ENCODE measurements at regions not wholly inside any gene's neighbourhood (a gene's known extent, or its start where the extent isn't known, plus 50 kb on each side); places are given as distances from the start of the nearest gene placed in this dataset.

GRCh38 chr6:99148761-99149160 is 200.7 kb downstream of the FAXC start (continued):
- TF ChIP-seq CHD2 (IDR thresholded peaks at IDR 0.05; ENCODE audit: low read length, partially characterized antibody) (no peak), MEF2A (IDR thresholded peaks at IDR 0.05; ENCODE audit: borderline replicate concordance, low read depth) (no peak), PBX3 (IDR thresholded peaks at IDR 0.05) (no peak), POLR2AphosphoS5 (IDR thresholded peaks at IDR 0.05; ENCODE audit: low read depth, low read length) (no peak), ELF1 (IDR thresholded peaks at IDR 0.05) (no peak), GATA2 (CRISPR knock-in tag; IDR thresholded peaks at IDR 0.05) (no peak)
- TF ChIP-seq, protein P1, sequence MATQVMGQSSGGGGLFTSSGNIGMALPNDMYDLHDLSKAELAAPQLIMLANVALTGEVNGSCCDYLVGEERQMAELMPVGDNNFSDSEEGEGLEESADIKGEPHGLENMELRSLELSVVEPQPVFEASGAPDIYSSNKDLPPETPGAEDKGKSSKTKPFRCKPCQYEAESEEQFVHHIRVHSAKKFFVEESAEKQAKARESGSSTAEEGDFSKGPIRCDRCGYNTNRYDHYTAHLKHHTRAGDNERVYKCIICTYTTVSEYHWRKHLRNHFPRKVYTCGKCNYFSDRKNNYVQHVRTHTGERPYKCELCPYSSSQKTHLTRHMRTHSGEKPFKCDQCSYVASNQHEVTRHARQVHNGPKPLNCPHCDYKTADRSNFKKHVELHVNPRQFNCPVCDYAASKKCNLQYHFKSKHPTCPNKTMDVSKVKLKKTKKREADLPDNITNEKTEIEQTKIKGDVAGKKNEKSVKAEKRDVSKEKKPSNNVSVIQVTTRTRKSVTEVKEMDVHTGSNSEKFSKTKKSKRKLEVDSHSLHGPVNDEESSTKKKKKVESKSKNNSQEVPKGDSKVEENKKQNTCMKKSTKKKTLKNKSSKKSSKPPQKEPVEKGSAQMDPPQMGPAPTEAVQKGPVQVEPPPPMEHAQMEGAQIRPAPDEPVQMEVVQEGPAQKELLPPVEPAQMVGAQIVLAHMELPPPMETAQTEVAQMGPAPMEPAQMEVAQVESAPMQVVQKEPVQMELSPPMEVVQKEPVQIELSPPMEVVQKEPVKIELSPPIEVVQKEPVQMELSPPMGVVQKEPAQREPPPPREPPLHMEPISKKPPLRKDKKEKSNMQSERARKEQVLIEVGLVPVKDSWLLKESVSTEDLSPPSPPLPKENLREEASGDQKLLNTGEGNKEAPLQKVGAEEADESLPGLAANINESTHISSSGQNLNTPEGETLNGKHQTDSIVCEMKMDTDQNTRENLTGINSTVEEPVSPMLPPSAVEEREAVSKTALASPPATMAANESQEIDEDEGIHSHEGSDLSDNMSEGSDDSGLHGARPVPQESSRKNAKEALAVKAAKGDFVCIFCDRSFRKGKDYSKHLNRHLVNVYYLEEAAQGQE (IDR thresholded peaks at IDR 0.05; ENCODE audit: low read depth, low read length): no peak
- TF ChIP-seq, protein P2, sequence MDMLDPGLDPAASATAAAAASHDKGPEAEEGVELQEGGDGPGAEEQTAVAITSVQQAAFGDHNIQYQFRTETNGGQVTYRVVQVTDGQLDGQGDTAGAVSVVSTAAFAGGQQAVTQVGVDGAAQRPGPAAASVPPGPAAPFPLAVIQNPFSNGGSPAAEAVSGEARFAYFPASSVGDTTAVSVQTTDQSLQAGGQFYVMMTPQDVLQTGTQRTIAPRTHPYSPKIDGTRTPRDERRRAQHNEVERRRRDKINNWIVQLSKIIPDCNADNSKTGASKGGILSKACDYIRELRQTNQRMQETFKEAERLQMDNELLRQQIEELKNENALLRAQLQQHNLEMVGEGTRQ (IDR thresholded peaks at IDR 0.05; ENCODE audit: borderline replicate concordance, low read depth, low read length): no peak
- TF ChIP-seq, protein P3, sequence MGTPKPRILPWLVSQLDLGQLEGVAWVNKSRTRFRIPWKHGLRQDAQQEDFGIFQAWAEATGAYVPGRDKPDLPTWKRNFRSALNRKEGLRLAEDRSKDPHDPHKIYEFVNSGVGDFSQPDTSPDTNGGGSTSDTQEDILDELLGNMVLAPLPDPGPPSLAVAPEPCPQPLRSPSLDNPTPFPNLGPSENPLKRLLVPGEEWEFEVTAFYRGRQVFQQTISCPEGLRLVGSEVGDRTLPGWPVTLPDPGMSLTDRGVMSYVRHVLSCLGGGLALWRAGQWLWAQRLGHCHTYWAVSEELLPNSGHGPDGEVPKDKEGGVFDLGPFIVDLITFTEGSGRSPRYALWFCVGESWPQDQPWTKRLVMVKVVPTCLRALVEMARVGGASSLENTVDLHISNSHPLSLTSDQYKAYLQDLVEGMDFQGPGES (IDR thresholded peaks at IDR 0.05; ENCODE audit: low read depth, low read length): no peak

DNA sequence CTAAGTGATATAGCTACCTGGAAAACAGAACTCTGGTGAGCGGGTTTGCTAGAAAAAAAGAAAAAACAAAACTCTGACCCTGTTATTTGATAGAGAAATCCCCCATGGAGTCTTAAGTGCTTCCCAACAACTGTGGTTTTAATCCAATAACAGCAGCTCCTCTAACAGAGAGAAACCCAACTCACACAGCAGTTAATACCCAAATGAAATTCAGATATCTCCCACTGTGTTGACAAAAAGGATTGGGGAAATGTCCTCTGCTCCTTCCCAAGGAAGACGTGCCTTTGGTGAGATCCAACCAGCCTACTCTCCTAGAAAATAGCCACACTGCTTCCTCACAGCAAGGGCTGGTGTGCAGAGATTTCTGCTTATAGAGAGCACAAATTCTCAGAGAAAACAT is 200.4 kb upstream of the FBXL4 start:
- Histone ChIP-seq H3K27ac (ENCODE audit: low read depth in 2 of 2, low read length in 1 of 2) (no peak overlapping the region), H3K9me3 (no peaks in the 10 kb centered on the region), H3K4me1 (ENCODE audit: control insufficient read depth in 1 of 2, insufficient read depth in 2 of 2, low read depth in 1 of 2, low read length in 1 of 2) (no peaks in the 10 kb centered on the region; a peak in 1 of 4 replicates), H3F3A (replicated peaks; ENCODE audit: insufficient read depth) (no peaks in the 10 kb centered on the region), H3K79me2 (ENCODE audit: insufficient read depth) (no peaks in the 10 kb centered on the region), H3K4me3 (ENCODE audit: low read depth in 2 of 2, low read length in 1 of 2) (no peak overlapping the region), H3K9me2 (no peaks in the 10 kb centered on the region), H3K27me3 (ENCODE audit: insufficient read depth) (no peaks in the 10 kb centered on the region), H3K9ac (no peak overlapping the region), H4K20me1 (ENCODE audit: insufficient read depth) (no peaks in the 10 kb centered on the region), H2AFZ (ENCODE audit: low read depth) (no peak overlapping the region), H3K36me3 (replicated peaks in 1 of 2; ENCODE audit: control insufficient read depth in 1 of 2, insufficient read depth in 2 of 2, low read length in 1 of 2) (no peaks in the 10 kb centered on the region), H3K4me2 (no peak overlapping the region)
- POLR2A ChIA-PET: no interaction called here
- TF ChIP-seq RCOR1 (IDR thresholded peaks at IDR 0.05; ENCODE audit: low read length) (no peak), TCF12 (IDR thresholded peaks at IDR 0.05) (no peak), GABPA (IDR thresholded peaks at IDR 0.05; ENCODE audit: low read depth) (no peak), TEAD4 (IDR thresholded peaks at IDR 0.05; ENCODE audit: borderline replicate concordance, insufficient read depth) (no peak), MEF2A (IDR thresholded peaks at IDR 0.05; ENCODE audit: borderline replicate concordance, low read depth) (no peak), TAF1 (IDR thresholded peaks at IDR 0.05; ENCODE audit: borderline replicate concordance, low read depth, low read length) (no peak), NRF1 (IDR thresholded peaks at IDR 0.05; ENCODE audit: low read depth, low read length) (no peak), RFX5 (IDR thresholded peaks at IDR 0.05; ENCODE audit: low read length) (no peak), RAD21 (IDR thresholded peaks at IDR 0.05; ENCODE audit: low read length) (no peak), CHD2 (IDR thresholded peaks at IDR 0.05; ENCODE audit: low read length, partially characterized antibody) (no peak), GATA2 (CRISPR knock-in tag; IDR thresholded peaks at IDR 0.05) (no peak), FOXJ3 (CRISPR knock-in tag; IDR thresholded peaks at IDR 0.05) (no peak)
- TF ChIP-seq, protein P4, sequence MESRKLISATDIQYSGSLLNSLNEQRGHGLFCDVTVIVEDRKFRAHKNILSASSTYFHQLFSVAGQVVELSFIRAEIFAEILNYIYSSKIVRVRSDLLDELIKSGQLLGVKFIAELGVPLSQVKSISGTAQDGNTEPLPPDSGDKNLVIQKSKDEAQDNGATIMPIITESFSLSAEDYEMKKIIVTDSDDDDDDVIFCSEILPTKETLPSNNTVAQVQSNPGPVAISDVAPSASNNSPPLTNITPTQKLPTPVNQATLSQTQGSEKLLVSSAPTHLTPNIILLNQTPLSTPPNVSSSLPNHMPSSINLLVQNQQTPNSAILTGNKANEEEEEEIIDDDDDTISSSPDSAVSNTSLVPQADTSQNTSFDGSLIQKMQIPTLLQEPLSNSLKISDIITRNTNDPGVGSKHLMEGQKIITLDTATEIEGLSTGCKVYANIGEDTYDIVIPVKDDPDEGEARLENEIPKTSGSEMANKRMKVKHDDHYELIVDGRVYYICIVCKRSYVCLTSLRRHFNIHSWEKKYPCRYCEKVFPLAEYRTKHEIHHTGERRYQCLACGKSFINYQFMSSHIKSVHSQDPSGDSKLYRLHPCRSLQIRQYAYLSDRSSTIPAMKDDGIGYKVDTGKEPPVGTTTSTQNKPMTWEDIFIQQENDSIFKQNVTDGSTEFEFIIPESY (IDR thresholded peaks at IDR 0.05; ENCODE audit: borderline replicate concordance, low read depth): no peak
- TF ChIP-seq, protein P2 (IDR thresholded peaks at IDR 0.05; ENCODE audit: borderline replicate concordance, low read depth, low read length): no peak
- TF ChIP-seq, protein P3 (IDR thresholded peaks at IDR 0.05; ENCODE audit: low read depth, low read length): no peak
- CTCF ChIA-PET: interaction anchor here (0.9 to 4.8 kb wide), 2 partner anchors 15 to 94 kb away, joined by 3 to 21 read pairs; no protein-coding TSS in a partner anchor
- WGBS (ENCODE audit: low lambda C conversion rate): 40% methylated on average over 2 of the region's 2 CpGs
- no peak for DNase-seq
